DOHH2 (cell line): ENCODE measurements at regions not wholly inside any gene's neighbourhood (a gene's known extent, or its start where the extent isn't known, plus 50 kb on each side); places are given as distances from the start of the nearest gene placed in this dataset.

Experiments
- H3F3A ChIP-seq: fragments of 200-600 bp; sonication (generic), shearing (Covaris generic); 2 replicates; pipeline ENCODE4 v1.6.0; 2016; ENCODE audit warnings: antibody characterized with exemption, mild to moderate bottlenecking; ENCODE audit not compliant: control insufficient read depth, insufficient read depth
- H3K27ac ChIP-seq: fragments of 200-600 bp; sonication (generic); 2 replicates; pipeline ENCODE4 v1.5.1; 2014; ENCODE audit warnings: low read depth, mild to moderate bottlenecking, low read length, moderate library complexity
- H3K27me3 ChIP-seq: fragments of 200-600 bp; sonication (generic); 2 replicates; pipeline ENCODE4 v1.6.1; 2014; ENCODE audit warnings: mild to moderate bottlenecking, low read length, mixed read lengths; ENCODE audit not compliant: control insufficient read depth
- H3K36me3 ChIP-seq: fragments of 200-600 bp; sonication (generic); 2 replicates; pipeline ENCODE4 v1.6.1; 2014; ENCODE audit warnings: mild to moderate bottlenecking, low read length, moderate library complexity, mixed read lengths; ENCODE audit not compliant: control insufficient read depth
- H3K4me1 ChIP-seq: fragments of 200-600 bp; sonication (generic); 2 replicates; pipeline ENCODE4 v1.6.1; 2014; ENCODE audit warnings: mild to moderate bottlenecking, low read length, mixed read lengths; ENCODE audit not compliant: control insufficient read depth
- H3K4me2 ChIP-seq: fragments of 200-600 bp; sonication (generic); 2 replicates; pipeline ENCODE4 v1.6.0; 2014; ENCODE audit warnings: mild to moderate bottlenecking, low read length, moderate library complexity
- H3K4me3 ChIP-seq: fragments of 200-600 bp; sonication (generic); 2 replicates; pipeline ENCODE4 v1.5.1; 2014; ENCODE audit warnings: mild to moderate bottlenecking, low read length, mixed read lengths
- H3K79me2 ChIP-seq: fragments of 200-600 bp; sonication (generic); 2 replicates; pipeline ENCODE4 v1.6.1; 2014; ENCODE audit warnings: mild to moderate bottlenecking, low read length, mixed read lengths; ENCODE audit not compliant: control insufficient read depth
- H3K9me2 ChIP-seq: fragments of 200-600 bp; sonication (generic); replicated peaks from 2 replicates; pipeline ENCODE4 v1.6.1; 2014; ENCODE audit warnings: mild to moderate bottlenecking, low read length, mixed read lengths; ENCODE audit not compliant: control insufficient read depth
- H3K9me3 ChIP-seq: fragments of 200-600 bp; sonication (generic); 2 replicates; pipeline ENCODE4 v1.6.1; 2014; ENCODE audit warnings: antibody characterized with exemption, low read length, mixed read lengths; ENCODE audit not compliant: control insufficient read depth, insufficient read depth
- H4K20me1 ChIP-seq: fragments of 200-600 bp; sonication (generic); 2 replicates; pipeline ENCODE4 v1.6.0; 2014; ENCODE audit warnings: low read depth, mild to moderate bottlenecking, antibody characterized with exemption, low read length, moderate library complexity; ENCODE audit not compliant: control insufficient read depth, insufficient read depth
- CTCF ChIP-seq: fragments of 200-600 bp; sonication (generic); IDR thresholded peaks from one replicate; pipeline ENCODE4 v1.5.1; 2014; ENCODE audit warnings: antibody characterized with exemption, mild to moderate bottlenecking, low read depth, low read length; ENCODE audit not compliant: poor library complexity, severe bottlenecking
- EZH2phosphoT487 ChIP-seq: fragments of 200-600 bp; sonication (generic); IDR thresholded peaks from 2 replicates; pipeline ENCODE4 v1.6.1; 2017; ENCODE audit warnings: borderline replicate concordance, mild to moderate bottlenecking, antibody characterized with exemption, low read length, moderate library complexity, mixed read lengths

- no peaks in the 10 kb centered on the region for H4K20me1 ChIP-seq
- TF ChIP-seq CTCF (no peak), EZH2phosphoT487 (no peak)
- no peaks in the 10 kb centered on the region for H3K9me3 ChIP-seq
- H3K4me1 ChIP-seq: no peaks in the 10 kb centered on the region
- no peaks in the 10 kb centered on the region for H3K36me3 ChIP-seq
- H3K79me2 ChIP-seq: no peaks in the 10 kb centered on the region
- no peaks in the 10 kb centered on the region for H3K27me3 ChIP-seq
- no peak overlapping the region for H3K4me3 ChIP-seq
- H3K27ac ChIP-seq: no peak overlapping the region
- no peaks in the 10 kb centered on the region for H3F3A ChIP-seq
- H3K9me2 ChIP-seq: no peaks in the 10 kb centered on the region
- no peak overlapping the region for H3K4me2 ChIP-seq
Observed at GRCh38 chr2:57973621-57974186, 72.9 kb upstream of the VRK2 start.

- Histone ChIP-seq H3K9me3 (no peaks in the 10 kb centered on the region), H3K27me3 (no peaks in the 10 kb centered on the region)
Observed at GRCh38 chr2:57979158-57979557, 67.4 kb upstream of the VRK2 start.

GRCh38 chr2:57981083-57981768, 65.4 kb upstream of the VRK2 start:
- H3K4me1 ChIP-seq: no peaks in the 10 kb centered on the region
- no peaks in the 10 kb centered on the region for H3F3A ChIP-seq
- no peaks in the 10 kb centered on the region for H3K36me3 ChIP-seq
- no peaks in the 10 kb centered on the region for H3K9me2 ChIP-seq
- no peaks in the 10 kb centered on the region for H3K9me3 ChIP-seq
- H3K4me2 ChIP-seq: no peak overlapping the region
- TF ChIP-seq EZH2phosphoT487 (no peak), CTCF (no peak)
- no peak overlapping the region for H3K27ac ChIP-seq
- H3K79me2 ChIP-seq: no peaks in the 10 kb centered on the region
- no peaks in the 10 kb centered on the region for H4K20me1 ChIP-seq
- no peaks in the 10 kb centered on the region for H3K27me3 ChIP-seq
- H3K4me3 ChIP-seq: no peak overlapping the region

More at GRCh38 chr2:57979158-57979557, 67.4 kb upstream of the VRK2 start:
- H4K20me1 ChIP-seq: no peaks in the 10 kb centered on the region
- no peaks in the 10 kb centered on the region for H3K4me1 ChIP-seq
- no peak overlapping the region for H3K4me2 ChIP-seq
- H3K27ac ChIP-seq: no peak overlapping the region
- no peak overlapping the region for H3K4me3 ChIP-seq
- H3F3A ChIP-seq: no peaks in the 10 kb centered on the region
- TF ChIP-seq EZH2phosphoT487 (no peak), CTCF (no peak)
- no peaks in the 10 kb centered on the region for H3K79me2 ChIP-seq
- no peaks in the 10 kb centered on the region for H3K9me2 ChIP-seq
- no peaks in the 10 kb centered on the region for H3K36me3 ChIP-seq
